ENCODE measurements at regions not wholly inside any gene's neighbourhood (a gene's known extent, or its start where the extent isn't known, plus 50 kb on each side); places are given as distances from the start of the nearest gene placed in this dataset.

- DNase-seq (ENCODE audit: low read depth): no peak
- H3K4me3 ChIP-seq (ENCODE audit: low read length): no peak overlapping the region
- no peak for TF ChIP-seq CTCF (conservative IDR thresholded peaks at IDR 0.05; ENCODE audit: low read length)
These were observed 111.0 kb upstream of the PLCXD3 start for GRCh38 chr5:41621420-41621819.

GRCh38 chr5:41617843-41618515, 107.6 kb upstream of the PLCXD3 start:
- no peak overlapping the region for H3K4me3 ChIP-seq (ENCODE audit: low read length)

GRCh38 chr5:41610386-41610785, 100.0 kb upstream of the PLCXD3 start:
- DNase-seq (ENCODE audit: low read depth): no peak
- H3K4me3 ChIP-seq (ENCODE audit: low read length): no peak overlapping the region
- TF ChIP-seq CTCF (conservative IDR thresholded peaks at IDR 0.05; ENCODE audit: low read length): no peak

More at GRCh38 chr5:41617843-41618515, 107.6 kb upstream of the PLCXD3 start:
- DNase-seq (ENCODE audit: low read depth): no peak
- TF ChIP-seq CTCF (conservative IDR thresholded peaks at IDR 0.05; ENCODE audit: low read length): no peak

- H3K4me3 ChIP-seq (ENCODE audit: low read length): no peak overlapping the region
- TF ChIP-seq CTCF (conservative IDR thresholded peaks at IDR 0.05; ENCODE audit: low read length): no peak
- DNase-seq (ENCODE audit: low read depth): no peak
These were observed 90.3 kb upstream of the PLCXD3 start for GRCh38 chr5:41600731-41601130.

GRCh38 chr5:41598011-41598410, 87.6 kb upstream of the PLCXD3 start:
- TF ChIP-seq CTCF (conservative IDR thresholded peaks at IDR 0.05; ENCODE audit: low read length): no peak
- H3K4me3 ChIP-seq (ENCODE audit: low read length): no peak overlapping the region
- DNase-seq (ENCODE audit: low read depth): peak; percentile 40

GRCh38 chr5:41587668-41588067, 77.3 kb upstream of the PLCXD3 start:
- no peak for TF ChIP-seq CTCF (conservative IDR thresholded peaks at IDR 0.05; ENCODE audit: low read length)
- no peak for DNase-seq (ENCODE audit: low read depth)
- no peak overlapping the region for H3K4me3 ChIP-seq (ENCODE audit: low read length)

- no peak overlapping the region for H3K4me3 ChIP-seq (ENCODE audit: low read length)
- no peak for DNase-seq (ENCODE audit: low read depth)
- TF ChIP-seq CTCF (conservative IDR thresholded peaks at IDR 0.05; ENCODE audit: low read length): no peak
These were observed 64.8 kb upstream of the PLCXD3 start for GRCh38 chr5:41575110-41575779.

Measured in AG10803 (cell line).